ENCODE measurements at regions not wholly inside any gene's neighbourhood (a gene's known extent, or its start where the extent isn't known, plus 50 kb on each side); places are given as distances from the start of the nearest gene placed in this dataset.

GRCh38 chr13:92938486-92939020 lies 288.1 kb upstream of the GPC6 start:
- DNase-seq (ENCODE audit: low read depth), result no peak
- H3K4me3 ChIP-seq (ENCODE audit: low read depth, low read length), result no peak overlapping the region
- TF ChIP-seq CTCF (IDR thresholded peaks at IDR 0.05; ENCODE audit: control insufficient read depth, extremely low read depth, insufficient read depth), result no peak

DNA sequence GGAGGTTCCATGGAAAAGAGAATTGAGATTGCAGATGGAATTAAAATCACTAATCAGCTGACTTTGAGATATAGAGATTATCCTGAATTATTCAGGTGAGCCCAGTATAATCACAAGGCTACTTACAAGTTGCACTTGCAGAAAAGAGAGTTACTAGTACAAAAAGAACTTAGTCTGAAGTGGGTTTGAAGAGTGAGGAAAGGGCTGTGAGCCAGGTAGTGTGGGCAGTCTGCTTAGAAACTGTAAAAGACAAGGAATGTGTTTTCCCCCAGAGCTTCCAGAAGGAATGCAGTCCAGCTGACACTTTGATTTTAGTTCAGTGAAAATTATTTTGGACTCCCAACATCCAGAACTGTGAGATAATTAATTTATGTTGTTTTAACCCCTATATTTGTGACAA lies 285.4 kb upstream of the GPC6 start:
- no peak overlapping the region for H3K4me3 ChIP-seq (ENCODE audit: low read depth, low read length)
- TF ChIP-seq CTCF (IDR thresholded peaks at IDR 0.05; ENCODE audit: control insufficient read depth, extremely low read depth, insufficient read depth), result no peak
- DNase-seq (ENCODE audit: low read depth), result no peak

DNA sequence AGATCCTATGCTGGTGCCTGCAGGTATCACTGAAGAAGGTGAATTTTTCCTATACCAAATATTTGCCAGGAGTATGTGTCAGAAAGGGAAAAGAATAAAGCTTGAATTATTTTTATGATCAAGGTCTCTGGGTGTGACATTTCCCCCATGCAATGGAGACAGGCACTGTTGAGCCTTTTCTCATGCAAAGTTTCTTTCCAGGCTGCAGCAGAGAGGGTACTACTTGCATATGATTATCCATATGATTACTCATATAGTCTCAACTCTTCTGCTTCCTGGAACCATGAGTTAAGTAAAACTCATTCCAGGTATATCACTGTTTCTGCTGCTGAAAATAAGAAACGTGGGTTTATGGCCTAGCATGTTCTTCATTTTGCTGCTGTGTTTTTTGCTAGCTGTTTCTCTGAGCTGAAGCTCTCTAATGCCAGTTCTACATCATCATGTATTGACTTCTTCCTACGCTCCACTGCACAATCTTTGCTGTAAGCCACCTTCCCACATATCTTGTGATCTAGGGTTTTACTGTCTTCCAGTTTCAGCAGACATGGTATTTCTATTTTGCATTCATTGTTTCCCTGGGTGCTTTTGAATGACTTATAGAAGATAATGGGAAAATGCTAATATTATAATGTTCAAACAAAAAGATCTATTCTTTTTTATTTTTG lies 278.7 kb upstream of the GPC6 start:
- no peak for DNase-seq (ENCODE audit: low read depth)
- no peak overlapping the region for H3K4me3 ChIP-seq (ENCODE audit: low read depth, low read length)
- TF ChIP-seq CTCF (IDR thresholded peaks at IDR 0.05; ENCODE audit: control insufficient read depth, extremely low read depth, insufficient read depth), result no peak

DNA sequence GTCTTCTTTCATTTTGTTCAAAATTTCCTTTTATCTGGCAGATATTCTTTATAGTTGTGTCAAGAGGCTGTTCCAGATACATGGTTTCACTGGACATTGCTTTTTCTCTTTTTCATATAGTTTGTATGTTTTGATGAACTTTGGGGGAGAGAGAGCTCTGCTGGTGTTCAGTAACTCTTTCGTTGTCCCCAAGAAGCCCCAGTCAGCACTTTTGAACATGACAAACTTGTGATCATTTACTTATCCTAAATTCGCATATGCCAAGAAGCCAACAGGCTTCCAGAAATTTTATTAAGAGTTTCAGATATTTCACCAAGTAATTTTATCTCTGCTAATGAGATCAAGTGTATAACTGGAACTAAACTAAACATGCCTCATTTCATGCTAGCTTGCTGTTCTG lies 275.8 kb upstream of the GPC6 start:
- H3K4me3 ChIP-seq (ENCODE audit: low read depth, low read length), result no peak overlapping the region
- no peak for TF ChIP-seq CTCF (IDR thresholded peaks at IDR 0.05; ENCODE audit: control insufficient read depth, extremely low read depth, insufficient read depth)
- no peak for DNase-seq (ENCODE audit: low read depth)

DNA sequence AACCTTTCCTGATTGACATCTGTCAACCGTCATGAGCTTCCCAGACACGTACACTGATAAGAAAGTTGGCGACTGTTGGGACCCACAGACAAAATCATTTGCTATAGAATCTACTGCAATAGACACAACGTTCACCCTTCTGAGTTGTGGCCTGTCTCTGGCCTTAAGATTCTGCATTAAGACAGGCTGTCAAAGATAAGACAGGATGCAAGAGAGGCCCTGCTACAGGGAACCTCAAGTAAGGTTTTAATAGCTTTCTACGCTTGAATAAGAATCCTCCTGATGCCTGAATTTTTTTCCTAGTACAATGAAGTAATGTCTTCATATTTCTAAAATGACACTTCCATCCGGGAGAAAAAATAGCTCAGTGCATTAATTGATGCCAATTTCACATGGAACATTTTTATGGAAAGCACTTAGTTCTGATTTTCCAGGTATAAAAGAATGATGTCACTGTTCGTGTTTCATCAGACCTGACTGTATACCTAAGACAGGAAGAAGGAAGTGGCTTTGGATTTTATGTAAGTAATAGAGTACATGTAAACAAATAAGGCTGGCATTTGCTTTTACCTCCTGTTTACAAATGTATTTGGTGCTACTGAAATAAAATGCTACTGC lies 275.2 kb upstream of the GPC6 start:
- no peak for TF ChIP-seq CTCF (IDR thresholded peaks at IDR 0.05; ENCODE audit: control insufficient read depth, extremely low read depth, insufficient read depth)
- peak; percentile 79 for DNase-seq (ENCODE audit: low read depth)
- H3K4me3 ChIP-seq (ENCODE audit: low read depth, low read length), result no peak overlapping the region

DNA sequence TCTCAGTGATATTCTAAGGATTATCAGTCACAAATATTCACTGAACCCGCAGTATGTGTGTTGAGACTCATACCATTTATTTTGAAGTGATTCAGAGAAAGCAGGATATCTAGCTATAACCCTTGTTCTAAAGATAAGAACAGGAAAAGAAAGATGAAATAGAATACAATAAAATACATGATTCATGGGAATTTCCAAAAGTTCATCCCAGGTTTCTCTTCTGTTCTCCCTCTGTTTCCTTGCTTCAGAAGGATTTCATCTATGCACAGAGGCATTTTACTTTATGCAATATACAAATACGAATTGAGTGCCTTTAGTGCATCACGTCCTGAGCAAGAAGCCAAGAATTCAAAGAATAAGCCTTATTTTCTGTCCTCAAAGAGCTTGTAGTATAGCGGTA lies 274.4 kb upstream of the GPC6 start:
- DNase-seq (ENCODE audit: low read depth), result no peak
- H3K4me3 ChIP-seq (ENCODE audit: low read depth, low read length), result no peak overlapping the region
- no peak for TF ChIP-seq CTCF (IDR thresholded peaks at IDR 0.05; ENCODE audit: control insufficient read depth, extremely low read depth, insufficient read depth)

Measured in LNCaP clone FGC (cell line).